NOMO-1 (cell line): ENCODE measurements at regions not wholly inside any gene's neighbourhood (a gene's known extent, or its start where the extent isn't known, plus 50 kb on each side); places are given as distances from the start of the nearest gene placed in this dataset.
"Not testable (repeated sequence)": the region's sequence is repeated elsewhere in the genome, so short reads cannot be mapped to it uniquely, and the experiment has no call there.

Source experiments
- DNase-seq, 2 experiments: peaks; one replicate each; lab custom pipeline; 2025; ENCODE audit not compliant: unreplicated experiment in 2 of 2; lab: John Stamatoyannopoulos, UW

DNA sequence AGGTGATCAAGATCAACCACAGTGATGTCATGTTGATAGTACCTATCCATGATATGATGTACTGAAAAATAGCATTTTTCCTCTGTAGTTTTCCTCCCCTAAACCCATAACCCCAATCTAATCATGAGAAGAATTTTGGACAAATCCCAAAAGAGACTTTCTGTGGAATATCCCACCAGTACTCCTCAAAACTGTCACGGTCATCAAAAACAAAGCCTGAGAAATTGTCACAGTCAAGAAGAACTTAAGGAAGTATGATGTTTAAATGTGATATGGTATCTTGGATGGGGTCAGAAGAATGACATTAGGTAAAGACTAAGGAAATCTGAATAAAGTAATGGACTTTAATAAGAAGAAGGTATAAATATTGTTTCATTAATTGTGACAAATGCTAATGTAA is 248.8 kb downstream of the RMST start:
- DNase-seq, result no peak

DNA sequence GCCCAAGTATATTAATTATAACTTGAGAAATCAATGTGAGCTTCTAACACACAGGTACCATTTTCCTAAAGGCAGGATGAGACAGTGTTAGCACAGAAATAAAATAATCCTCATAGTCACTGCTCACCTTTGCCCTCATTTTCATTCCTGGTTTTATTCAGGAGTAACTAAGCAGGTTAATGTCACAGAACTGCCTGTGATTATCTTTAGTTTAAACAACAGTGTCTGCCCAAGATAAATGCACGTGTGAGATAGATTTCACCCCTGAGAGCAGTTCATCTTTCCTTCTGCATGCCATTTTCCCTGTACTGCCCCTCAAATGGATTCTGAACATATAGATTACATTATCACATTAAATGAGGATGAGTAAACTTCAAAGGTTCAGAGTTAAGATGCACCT is 250.7 kb downstream of the RMST start:
- no peak for DNase-seq

DNA sequence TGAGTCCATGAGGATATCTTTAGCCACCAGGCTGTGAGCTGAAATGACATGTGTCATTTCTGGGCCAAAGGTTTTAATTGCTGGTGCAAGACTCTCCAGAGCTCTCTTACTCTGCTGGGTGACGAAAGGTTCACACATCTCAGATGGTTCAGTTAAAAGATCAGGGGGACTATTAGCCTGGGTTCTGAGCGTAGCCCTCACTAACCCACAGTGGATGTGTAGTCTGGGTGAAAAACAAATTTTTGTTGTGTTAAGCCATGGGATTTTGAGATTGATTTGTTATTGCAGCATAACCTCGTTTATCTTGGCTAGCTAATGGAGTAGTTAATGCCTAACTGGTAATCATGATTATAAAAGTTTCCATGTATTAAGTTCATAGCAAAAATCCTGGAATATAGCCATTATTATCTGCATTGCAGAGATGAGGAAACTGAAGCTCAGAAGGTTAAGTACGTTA is 251.5 kb downstream of the RMST start:
- DNase-seq, result no peak

DNA sequence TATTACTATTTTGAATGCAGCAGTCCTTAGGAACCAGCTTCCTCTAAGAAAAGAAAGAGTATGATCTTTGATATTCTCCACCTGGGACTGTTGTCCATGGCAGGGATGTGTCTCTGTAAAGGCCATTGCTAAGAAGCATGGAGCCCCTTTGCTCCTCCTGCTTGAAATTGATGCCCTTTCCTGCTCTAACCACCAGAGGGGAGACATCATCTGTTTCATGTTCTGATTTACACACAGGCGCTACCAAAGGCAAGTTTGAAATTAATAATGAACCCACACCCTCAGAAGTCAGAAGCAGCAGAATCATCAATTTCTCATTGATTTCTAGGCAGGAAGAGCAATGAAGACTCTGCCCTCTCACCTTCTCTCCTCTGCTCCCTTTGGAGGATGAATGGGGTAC is 253.8 kb downstream of the RMST start:
- DNase-seq, result peak in 1 of 2 experiments; percentile 2

DNA sequence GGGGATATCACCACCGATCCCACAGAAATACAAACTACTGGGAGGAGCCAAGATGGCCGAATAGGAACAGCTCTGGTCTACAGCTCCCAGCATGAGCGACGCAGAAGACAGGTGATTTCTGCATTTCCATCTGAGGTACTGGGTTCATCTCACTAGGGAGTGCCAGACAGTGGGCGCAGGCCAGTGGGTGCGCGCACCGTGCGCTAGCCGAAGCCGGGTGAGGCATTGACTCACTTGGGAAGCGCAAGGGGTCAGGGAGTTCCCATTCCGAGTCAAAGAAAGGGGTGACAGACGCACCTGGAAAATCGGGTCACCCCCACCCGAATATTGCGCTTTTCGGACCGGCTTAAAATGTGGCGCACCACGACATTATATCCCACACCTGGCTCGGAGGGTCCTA is 261.2 kb downstream of the RMST start:
- not testable (repeated sequence) for DNase-seq

DNA sequence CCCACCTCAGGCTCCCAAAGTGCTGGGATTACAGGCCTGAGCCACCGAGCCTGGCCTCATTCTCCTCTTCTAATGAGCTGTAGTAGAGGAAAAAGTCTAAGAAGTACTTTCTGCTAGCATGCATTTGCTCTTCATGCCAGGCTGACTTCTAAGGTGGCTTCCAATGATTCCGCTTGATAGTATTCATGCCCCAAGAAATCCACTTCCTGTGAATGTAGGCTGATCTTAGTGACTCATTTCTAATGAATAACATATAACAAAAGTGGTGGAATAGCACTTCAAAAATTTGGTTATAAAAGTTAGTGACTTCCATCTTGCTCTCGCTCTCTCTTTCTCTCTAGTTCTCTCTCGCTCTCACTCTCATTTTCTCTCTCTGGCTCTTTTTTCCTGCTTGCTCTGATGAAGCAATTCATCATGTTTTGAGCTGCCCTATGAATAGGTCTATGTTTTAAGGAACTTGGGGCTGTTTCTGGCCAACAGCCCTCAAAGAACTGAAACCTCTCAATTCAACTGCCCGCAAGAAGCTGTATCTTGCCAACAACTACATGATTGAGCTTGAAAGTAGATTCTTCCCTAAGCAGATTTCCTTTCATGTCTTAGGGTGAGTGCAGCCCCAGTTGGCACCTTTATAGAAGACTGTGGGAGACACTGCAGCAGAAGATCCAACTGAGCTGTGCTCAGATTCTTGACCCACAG is 282.9 kb downstream of the RMST start:
- peak; percentile 55 to 77 for DNase-seq

DNA sequence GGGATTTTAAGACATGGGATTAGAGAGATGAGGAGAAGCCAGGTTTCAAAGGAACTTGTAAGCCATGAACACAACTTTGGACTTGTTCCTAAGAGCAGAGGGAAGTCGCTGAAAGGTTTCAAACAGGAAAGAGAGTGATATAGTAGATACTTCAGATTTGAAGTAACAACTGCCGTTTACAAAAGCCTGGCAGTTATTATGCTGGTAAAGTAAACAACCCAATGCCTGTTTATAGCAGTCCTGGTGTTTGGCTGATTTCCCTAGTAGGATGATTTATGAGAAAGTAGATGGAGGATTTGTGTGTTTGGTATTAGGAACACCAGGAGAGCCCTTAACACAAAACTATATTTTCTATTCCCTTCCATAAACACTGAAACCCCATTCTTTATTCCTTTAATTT is 285.7 kb downstream of the RMST start:
- no peak for DNase-seq

DNA sequence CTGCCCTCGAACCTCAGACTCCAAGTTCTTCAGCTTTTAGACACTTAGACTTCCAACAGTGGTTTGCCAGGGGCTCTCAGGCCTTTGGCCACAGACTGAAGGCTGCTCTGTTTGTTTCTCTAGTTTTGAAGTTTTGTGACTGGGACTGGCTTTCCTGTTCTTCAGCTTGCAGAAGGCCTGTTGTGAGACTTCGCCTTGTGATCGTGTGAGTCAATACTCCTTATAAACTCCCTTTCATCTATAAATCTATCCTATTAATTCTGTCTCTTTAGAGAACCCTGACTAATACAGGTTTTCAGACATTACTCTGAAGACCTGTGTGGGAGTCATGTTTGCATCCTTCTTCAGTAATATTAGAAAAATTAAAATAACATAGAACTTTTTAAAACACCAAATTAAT is 289.1 kb downstream of the RMST start:
- DNase-seq, result no peak

DNA sequence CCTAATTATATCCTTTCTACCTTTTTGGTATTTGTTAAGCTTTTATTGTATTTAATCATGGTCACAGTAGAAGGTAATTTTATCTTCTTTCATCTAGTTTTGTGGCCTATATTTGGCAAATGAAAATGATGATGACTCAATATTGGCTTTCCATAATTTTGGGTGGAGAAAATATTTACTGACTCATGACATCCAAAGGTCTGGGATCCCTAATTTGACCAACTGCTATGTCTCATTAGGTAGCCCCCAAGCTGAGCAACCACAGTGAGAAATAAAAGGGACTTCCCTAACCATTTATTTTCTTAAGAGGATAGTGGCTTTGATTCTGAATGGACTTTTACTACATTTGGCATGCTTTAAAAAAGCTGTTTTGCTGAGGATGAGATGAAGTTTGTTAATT is 289.5 kb downstream of the RMST start:
- no peak for DNase-seq

DNA sequence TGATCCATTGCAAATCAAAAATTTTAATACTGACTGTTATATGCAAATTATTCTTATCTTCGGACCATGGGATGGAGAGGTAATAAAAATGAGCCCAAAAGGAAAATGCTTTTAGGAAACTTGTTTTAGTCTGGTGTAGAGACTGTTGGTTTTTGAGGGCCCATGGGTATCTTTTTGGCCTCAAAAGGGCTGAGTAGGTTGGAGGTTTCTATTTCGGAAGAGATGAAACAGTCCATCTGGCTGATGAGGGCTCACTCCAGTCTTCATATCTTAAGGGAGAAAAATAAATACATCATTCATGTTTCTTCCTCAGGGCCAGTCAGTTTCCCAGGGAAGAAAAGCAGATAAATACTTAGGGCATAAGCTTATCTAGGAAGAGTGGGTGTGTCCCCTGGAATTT is 290.7 kb downstream of the RMST start:
- DNase-seq, result no peak

GRCh38 chr12:97754306-97754705 is 291.7 kb downstream of the RMST start:
- DNase-seq, result no peak

- DNase-seq, result no peak
Measured at GRCh38 chr12:97756066-97756666, 293.6 kb downstream of the RMST start.

DNA sequence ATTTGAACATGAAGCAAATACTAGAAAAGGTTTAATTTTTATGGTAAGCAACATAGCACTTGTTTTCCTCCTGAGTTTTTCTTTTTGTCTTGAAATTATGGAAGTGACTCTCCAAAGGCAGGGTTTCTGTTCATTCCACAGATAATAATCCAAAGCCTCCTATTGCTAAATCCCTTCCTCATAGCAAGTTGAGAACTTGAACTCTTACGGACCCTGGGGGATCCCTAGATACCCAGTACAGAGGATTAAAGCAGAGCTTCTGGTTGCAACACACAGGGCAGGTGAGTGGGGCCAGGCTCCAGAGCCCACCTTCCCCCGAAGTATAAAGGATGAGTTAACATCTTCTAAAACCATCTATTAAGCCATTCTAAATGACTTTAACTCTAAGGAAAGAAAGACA is 294.1 kb downstream of the RMST start:
- DNase-seq, result no peak

DNA sequence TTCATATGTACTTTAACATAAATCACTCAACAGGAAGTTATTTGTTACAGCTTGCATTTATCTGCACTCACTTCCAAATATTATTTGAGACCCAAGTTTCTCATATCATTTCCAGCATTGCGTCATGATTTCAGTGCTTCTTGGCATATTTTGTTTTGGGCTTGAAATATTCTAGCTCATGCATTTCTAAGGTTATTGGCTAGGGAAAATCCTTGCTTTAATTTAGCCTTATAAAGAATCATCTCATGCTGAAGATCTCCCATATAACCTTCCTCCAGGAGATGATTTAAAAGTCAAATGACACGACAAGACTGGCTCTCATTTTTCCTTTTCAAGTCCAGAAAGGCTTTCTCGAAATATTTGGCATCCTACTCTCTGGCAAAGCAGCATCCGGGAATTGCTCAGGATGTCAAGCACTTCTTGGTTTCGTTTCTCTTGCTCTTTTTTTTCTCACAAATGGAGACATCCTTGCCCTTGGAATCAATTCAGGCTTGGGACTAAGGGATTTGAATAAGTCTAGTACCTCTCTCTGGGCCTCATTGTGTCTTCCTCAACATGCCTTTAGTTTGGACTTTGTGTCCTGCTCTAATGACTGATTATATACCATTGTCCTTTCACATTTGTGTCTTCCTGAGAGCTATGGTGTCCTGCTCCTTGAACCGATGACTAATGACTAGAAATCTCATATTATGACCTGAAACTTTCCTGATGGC is 295.0 kb downstream of the RMST start:
- DNase-seq, result no peak

DNA sequence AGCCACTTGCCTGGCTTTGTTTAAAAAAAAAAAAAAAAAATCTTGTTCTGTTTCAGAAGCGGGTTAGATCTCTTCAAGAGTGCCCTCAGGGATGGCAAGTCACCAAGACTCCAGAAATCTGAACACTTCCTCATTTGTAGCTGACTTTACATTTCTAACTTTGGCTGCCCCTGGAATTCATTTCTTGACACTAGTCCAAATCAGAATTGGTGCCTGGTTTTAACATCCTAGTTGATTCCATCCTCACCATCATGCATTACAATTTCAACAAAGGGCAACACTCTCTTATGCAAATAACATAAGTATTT is 295.5 kb downstream of the RMST start:
- DNase-seq, result no peak

- DNase-seq, result no peak
Measured at GRCh38 chr12:97758586-97758985, 296.0 kb downstream of the RMST start.

GRCh38 chr12:97760601-97761000 is 298.0 kb downstream of the RMST start:
- no peak for DNase-seq

GRCh38 chr12:97763113-97763512 is 300.5 kb downstream of the RMST start:
- DNase-seq, result no peak

- DNase-seq, result no peak
Measured at GRCh38 chr12:97764700-97765099, 302.1 kb downstream of the RMST start.

- DNase-seq, result no peak
Measured at GRCh38 chr12:97767347-97767746, 304.7 kb downstream of the RMST start.

DNA sequence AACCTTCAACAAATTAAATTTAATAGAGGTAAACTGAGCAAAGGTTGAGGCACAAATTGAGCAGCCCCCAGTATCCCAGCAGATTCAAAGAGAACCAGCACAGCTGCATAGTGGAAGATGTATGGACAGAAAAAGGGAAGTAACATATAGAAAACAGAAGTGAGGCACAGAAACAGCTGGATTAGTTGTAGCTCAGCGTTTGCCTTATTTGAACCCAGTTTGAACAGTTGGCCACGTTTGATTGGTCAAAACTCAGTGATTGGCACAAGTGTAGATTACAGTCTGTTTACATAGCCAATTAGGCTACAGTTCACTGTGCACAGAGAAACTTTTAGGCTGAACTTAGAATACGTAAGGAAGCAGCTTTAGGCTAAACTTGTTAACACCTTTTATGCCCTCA is 315.5 kb downstream of the RMST start:
- DNase-seq, result peak in 1 of 2 experiments; percentile 5

DNA sequence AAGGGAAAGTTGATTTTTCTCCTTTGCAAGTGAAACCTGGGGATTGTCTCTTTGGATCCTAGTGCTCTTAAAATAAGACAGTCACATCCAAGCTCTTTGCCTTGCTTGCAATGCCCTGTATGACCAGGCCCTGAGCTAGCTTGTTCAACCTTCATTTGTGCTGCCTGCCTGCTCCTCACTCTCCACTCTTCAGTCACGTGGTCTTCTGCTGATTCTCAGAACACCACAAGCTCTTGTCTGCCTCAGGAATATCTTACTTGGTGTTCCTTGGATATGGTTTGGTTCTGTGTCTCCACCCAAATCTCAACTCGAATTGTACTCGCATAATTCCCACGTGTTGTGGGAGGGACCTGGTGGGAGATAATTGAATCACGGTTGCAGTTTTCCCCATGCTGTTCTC is 318.7 kb downstream of the RMST start:
- no peak for DNase-seq
